T1000 (cell line): ENCODE measurements at regions not wholly inside any gene's neighbourhood (a gene's known extent, or its start where the extent isn't known, plus 50 kb on each side); places are given as distances from the start of the nearest gene placed in this dataset.

ENCODE experiments used
- DNase-seq: peaks from one replicate; lab custom pipeline; 2025; ENCODE audit warnings: mixed read lengths; lab: John Stamatoyannopoulos, UW

GRCh38 chr7:21364801-21365271 is 63.0 kb upstream of the SP4 start:
- DNase-seq = no peak

- DNase-seq = no peak
These were observed 61.8 kb upstream of the SP4 start for GRCh38 chr7:21365866-21366624.

- no peak for DNase-seq
These were observed 60.8 kb upstream of the SP4 start for GRCh38 chr7:21367081-21367480.

GRCh38 chr7:21367537-21367936 is 60.3 kb upstream of the SP4 start:
- no peak for DNase-seq

- no peak for DNase-seq
These were observed 59.6 kb upstream of the SP4 start for GRCh38 chr7:21368317-21368716.

- no peak for DNase-seq
These were observed 57.5 kb upstream of the SP4 start for GRCh38 chr7:21370283-21370982.

GRCh38 chr7:21371360-21371759 is 56.5 kb upstream of the SP4 start:
- no peak for DNase-seq

- DNase-seq = no peak
These were observed 54.9 kb upstream of the SP4 start for GRCh38 chr7:21373031-21373430.

- DNase-seq = no peak
These were observed 53.7 kb upstream of the SP4 start for GRCh38 chr7:21374134-21374533.

- DNase-seq = no peak
These were observed 50.3 kb upstream of the SP4 start for GRCh38 chr7:21377545-21377944.
